Epithelial cell of esophagus (primary cell): ENCODE measurements at regions not wholly inside any gene's neighbourhood (a gene's known extent, or its start where the extent isn't known, plus 50 kb on each side); places are given as distances from the start of the nearest gene placed in this dataset.

Source experiments
- DNase-seq: peaks from one replicate; pipeline ENCODE4 v3.0.0; 2010; ENCODE audit warnings: low read depth
- H3K4me3 ChIP-seq: 2 replicates; pipeline ENCODE4 v1.5.1; 2011; ENCODE audit warnings: mild to moderate bottlenecking, low read length, control low read depth
- TF ChIP-seq, protein P1 (sequence below): IDR thresholded peaks from 2 replicates; pipeline ENCODE4 v1.5.1; 2011; ENCODE audit warnings: low read depth, mild to moderate bottlenecking, low read length, control low read depth, inconsistent platforms; ENCODE audit not compliant: insufficient read depth; ENCODE audit errors: missing control alignments

DNA sequence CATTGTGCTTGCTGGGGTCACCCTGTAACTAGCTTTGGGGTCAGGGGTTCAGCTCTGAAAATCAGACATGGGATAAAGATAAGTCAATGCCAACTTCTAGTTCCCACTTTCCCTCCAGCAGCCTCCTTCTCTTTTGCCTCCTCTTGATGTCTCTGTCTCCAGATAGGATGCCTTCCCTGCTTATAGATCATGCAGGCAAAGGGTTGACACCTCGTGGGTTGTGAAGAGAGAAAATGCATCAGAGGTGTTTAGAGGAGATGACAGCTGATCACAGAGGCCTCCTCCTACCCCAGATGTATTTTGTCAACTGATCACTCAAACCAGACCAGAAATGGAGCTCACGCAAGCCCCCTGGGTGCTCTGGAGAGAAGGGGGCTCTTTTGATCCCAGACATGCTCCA lies 337.8 kb downstream of the BUD13 start:
- TF ChIP-seq, protein P1, sequence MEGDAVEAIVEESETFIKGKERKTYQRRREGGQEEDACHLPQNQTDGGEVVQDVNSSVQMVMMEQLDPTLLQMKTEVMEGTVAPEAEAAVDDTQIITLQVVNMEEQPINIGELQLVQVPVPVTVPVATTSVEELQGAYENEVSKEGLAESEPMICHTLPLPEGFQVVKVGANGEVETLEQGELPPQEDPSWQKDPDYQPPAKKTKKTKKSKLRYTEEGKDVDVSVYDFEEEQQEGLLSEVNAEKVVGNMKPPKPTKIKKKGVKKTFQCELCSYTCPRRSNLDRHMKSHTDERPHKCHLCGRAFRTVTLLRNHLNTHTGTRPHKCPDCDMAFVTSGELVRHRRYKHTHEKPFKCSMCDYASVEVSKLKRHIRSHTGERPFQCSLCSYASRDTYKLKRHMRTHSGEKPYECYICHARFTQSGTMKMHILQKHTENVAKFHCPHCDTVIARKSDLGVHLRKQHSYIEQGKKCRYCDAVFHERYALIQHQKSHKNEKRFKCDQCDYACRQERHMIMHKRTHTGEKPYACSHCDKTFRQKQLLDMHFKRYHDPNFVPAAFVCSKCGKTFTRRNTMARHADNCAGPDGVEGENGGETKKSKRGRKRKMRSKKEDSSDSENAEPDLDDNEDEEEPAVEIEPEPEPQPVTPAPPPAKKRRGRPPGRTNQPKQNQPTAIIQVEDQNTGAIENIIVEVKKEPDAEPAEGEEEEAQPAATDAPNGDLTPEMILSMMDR: no peak
- no peak overlapping the region for H3K4me3 ChIP-seq
- no peak for DNase-seq

DNA sequence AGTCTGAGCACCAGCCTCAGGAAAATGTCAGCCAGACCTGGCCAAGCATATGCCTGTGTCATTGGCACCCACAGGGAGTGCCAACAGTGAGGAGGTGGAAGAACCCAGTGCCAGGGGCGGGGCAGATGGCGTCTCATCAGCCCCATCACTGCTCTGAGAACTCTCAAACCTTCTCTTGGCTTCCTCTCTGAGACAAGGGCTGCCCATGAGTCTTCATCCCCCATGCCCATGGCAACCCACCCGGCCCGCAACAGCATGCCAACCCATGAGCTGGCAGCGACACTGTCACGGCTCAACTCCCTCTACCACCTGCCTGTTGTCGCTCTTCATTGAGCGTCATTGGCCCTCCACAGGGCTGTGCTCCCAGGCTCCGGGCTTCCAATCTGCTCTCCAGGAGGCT lies 340.5 kb downstream of the BUD13 start:
- no peak for DNase-seq
- TF ChIP-seq, protein P1: no peak
- no peak overlapping the region for H3K4me3 ChIP-seq

DNA sequence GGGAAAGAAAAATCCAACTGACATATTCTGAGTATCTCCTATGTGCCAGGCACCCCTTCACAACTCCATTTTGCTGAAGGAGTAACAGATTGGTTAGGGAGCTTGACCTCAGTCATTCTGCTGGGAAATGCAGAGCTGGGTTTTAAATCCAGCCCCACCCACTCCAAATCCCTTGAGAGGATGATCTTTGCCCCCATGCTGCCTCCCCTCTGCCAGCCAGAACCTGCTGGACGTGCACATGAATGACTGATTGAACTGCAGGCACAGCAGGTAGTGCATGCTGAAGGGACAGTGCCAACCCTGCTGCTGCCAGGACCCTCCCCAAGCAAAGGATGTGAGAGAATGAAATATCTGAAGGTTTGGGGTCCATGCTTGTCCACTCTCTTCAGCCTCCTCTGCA lies 340.9 kb downstream of the BUD13 start:
- no peak overlapping the region for H3K4me3 ChIP-seq
- TF ChIP-seq, protein P1: no peak
- DNase-seq: no peak

DNA sequence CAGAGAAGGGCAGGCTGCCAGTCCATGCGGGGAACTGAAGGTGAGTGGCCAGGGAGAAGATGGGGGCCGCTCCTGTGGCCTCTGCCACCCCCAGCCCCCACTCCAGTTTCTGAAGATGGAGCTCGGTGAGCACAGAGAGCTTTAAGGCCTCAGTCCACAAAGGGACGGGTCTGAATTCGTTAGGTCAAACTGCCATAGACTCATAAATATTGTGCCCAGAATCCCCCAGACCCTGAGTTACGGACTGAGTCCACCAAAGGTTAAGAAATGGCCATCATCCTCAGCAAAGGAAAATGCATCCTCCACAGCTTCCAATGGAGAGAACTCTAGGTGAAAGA lies 344.2 kb downstream of the BUD13 start:
- DNase-seq: no peak
- no peak overlapping the region for H3K4me3 ChIP-seq
- TF ChIP-seq, protein P1: no peak

DNA sequence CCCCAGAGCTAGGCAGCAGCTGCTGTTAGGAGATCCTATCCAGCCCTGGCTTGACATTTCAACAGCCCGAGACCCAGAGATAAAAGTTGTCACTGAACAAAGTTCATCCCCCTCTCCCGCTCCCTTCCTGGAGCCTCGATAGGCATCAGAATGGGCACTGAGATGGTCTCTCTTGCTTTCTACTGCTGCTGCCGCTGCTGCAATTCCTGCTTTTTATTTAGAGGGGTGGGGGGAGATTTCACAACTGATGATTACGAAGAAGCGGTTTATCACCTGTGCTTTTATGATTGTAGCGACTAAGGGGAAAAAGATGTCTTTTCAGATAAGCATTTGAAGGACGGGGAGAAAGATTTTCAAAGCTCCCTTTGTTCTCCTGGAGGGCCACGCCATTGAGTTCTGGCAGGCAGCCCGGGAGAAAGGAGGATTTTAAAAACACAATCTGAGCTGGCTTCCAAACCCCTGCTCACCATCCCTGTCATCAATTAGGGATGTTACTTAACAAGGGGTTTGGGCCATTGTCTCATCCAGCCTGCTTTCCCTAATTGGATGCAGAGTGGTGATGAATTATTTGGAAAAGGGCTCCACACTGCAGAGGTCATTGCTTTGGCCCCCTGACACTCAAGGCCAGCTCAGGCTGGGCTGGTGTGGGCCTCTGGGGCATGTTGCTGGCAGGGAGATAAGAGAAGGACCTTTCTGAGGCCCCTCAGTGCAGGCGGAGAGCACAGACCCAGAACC lies 344.7 kb downstream of the BUD13 start:
- TF ChIP-seq, protein P1: no peak
- no peak for DNase-seq
- no peak overlapping the region for H3K4me3 ChIP-seq

DNA sequence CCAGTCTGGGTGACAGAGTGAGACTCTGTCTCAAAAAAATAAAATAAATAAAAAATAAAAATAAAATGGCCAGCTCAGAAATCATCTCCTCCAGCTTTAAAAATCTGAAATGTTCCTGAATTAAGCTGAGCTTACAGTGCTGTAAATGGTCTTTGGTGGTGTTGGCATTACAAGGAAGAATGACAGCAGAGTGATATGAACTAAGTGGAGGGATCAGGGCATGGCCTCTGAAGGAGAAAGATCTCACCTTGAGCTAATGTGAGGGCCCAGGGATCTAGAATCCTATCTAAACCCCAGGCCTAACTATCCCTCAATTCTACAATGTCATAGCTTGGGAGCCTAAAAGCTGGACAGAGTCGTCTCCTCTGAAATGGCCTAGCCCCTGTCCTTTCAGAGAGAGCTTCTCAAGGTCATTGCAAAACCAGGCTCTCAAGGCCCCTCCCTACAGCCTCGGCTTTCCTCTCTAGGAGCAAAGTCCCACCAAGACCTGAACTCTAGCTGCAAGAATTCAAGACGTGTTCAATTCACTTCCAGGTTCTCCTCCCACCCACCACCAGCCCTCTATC lies 345.4 kb downstream of the BUD13 start:
- no peak overlapping the region for H3K4me3 ChIP-seq
- DNase-seq: no peak
- TF ChIP-seq, protein P1: no peak

DNA sequence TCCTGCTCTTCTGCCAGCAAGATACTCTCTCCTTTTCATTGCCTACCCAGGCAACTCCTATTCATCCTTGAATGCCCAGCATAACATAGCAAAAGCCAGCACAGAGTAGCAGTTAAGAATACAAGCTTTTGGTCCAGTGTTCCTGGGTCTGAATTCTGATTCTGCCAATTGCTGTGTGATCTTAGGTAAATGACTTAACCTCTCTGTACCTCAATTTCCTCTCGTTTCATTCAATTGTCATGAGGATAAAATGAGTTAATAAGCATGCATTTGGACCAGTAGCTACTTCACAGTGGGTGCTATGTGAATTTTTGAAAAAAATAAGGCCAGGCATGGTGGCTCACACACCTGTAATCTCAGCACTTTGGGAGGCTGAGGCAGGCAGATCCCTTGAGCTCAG lies 346.0 kb downstream of the BUD13 start:
- TF ChIP-seq, protein P1: no peak

More for the DNA sequence above, 346.0 kb downstream of the BUD13 start:
- H3K4me3 ChIP-seq: no peak overlapping the region
- DNase-seq: no peak
